H1 (cell line): ENCODE measurements at regions not wholly inside any gene's neighbourhood (a gene's known extent, or its start where the extent isn't known, plus 50 kb on each side); places are given as distances from the start of the nearest gene placed in this dataset.

Source experiments
- CTCF ChIA-PET: fragments of 300-600 bp; sonication (Branson Sonifier 250); formaldehyde crosslinking; loops from one replicate; lab custom pipeline; 2021; ENCODE audit not compliant: partially characterized antibody; lab: Charles Lee
- POLR2A ChIA-PET: fragments of 300-600 bp; sonication (Branson Sonifier 250); formaldehyde crosslinking; loops from one replicate; lab custom pipeline; 2021; ENCODE audit warnings: inconsistent platforms; ENCODE audit not compliant: partially characterized antibody; lab: Charles Lee
- DNase-seq, 2 experiments: peaks; one replicate each; pipeline versions ENCODE4 v3.0.0 to v3.0.0-alpha.2; 2010 to 2022; ENCODE audit warnings: low spot score in 2 of 2, low read depth in 1 of 2, mixed read lengths in 1 of 2
- FAIRE-seq: peaks from 2 replicates; lab custom pipeline; 2011; peaks lifted over from hg19 to GRCh38; lab: Jason Lieb, UNC
- H2AFZ ChIP-seq: 2 replicates; pipeline ENCODE4 v1.8.1; 2012; ENCODE audit warnings: low read length, inconsistent platforms
- H2AK5ac ChIP-seq: 2 replicates; pipeline ENCODE4 v1.6.1; 2013; ENCODE audit warnings: low read depth, low read length
- H2BK120ac ChIP-seq: replicated peaks from 2 replicates; pipeline ENCODE3; 2013; ENCODE audit warnings: low read depth, low read length, inconsistent platforms
- H2BK12ac ChIP-seq: 2 replicates; pipeline ENCODE4 v1.6.1; 2013; ENCODE audit warnings: low read depth, low read length
- H2BK15ac ChIP-seq: 2 replicates; pipeline ENCODE4 v1.6.1; 2013; ENCODE audit warnings: low read length
- H2BK20ac ChIP-seq: 2 replicates; pipeline ENCODE4 v1.6.1; 2013; ENCODE audit warnings: low read length
- H2BK5ac ChIP-seq: 2 replicates; pipeline ENCODE4 v1.6.1; 2013; ENCODE audit warnings: low read depth, low read length
- H3K14ac ChIP-seq: 2 replicates; pipeline ENCODE4 v1.6.1; 2013; ENCODE audit warnings: inconsistent platforms; ENCODE audit not compliant: insufficient read length
- H3K18ac ChIP-seq: 2 replicates; pipeline ENCODE4 v1.6.1; 2013; ENCODE audit warnings: low read length; ENCODE audit errors: extremely low read depth
- H3K23ac ChIP-seq: 2 replicates; pipeline ENCODE4 v1.6.1; 2013; ENCODE audit warnings: inconsistent platforms; ENCODE audit not compliant: insufficient read length
- H3K23me2 ChIP-seq: 2 replicates; pipeline ENCODE4 v1.6.1; 2013; ENCODE audit warnings: low read depth, low read length
- H3K27ac ChIP-seq: 2 replicates; pipeline ENCODE4 v1.6.1; 2011; ENCODE audit warnings: low read depth, low read length, inconsistent platforms
- H3K27me3 ChIP-seq, 4 experiments: replicated peaks in 1 of 4; 1 replicate in 1 of 4; 2 replicates in 3 of 4; pipeline versions ENCODE4 v1.6.1 to v1.8.1; 2011 to 2013; ENCODE audit warnings: low read length in 3 of 4, mild to moderate bottlenecking in 3 of 4, inconsistent platforms in 2 of 4, mixed read lengths in 2 of 4, moderate library complexity in 1 of 4; ENCODE audit not compliant: control insufficient read depth in 3 of 4, insufficient read depth in 3 of 4; ENCODE audit errors: extremely low read depth in 1 of 4
- H3K36me3 ChIP-seq, 4 experiments: 2 replicates each; pipeline versions ENCODE4 v1.6.1 to v1.8.1; 2011 to 2013; ENCODE audit warnings: mild to moderate bottlenecking in 4 of 4, low read length in 3 of 4, moderate library complexity in 2 of 4, control low read depth in 1 of 4, inconsistent platforms in 1 of 4; ENCODE audit not compliant: insufficient read depth in 4 of 4, control insufficient read depth in 2 of 4
- H3K4ac ChIP-seq: replicated peaks from 2 replicates; pipeline ENCODE3; 2013; ENCODE audit warnings: low read length, low read depth, mixed read lengths, inconsistent platforms; ENCODE audit not compliant: insufficient read length
- H3K4me1 ChIP-seq, 4 experiments: replicated peaks in 1 of 4; 1 replicate in 1 of 4; 2 replicates in 3 of 4; pipeline versions ENCODE4 v1.6.1 to v1.8.1; 2011 to 2013; ENCODE audit warnings: low read length in 3 of 4, inconsistent platforms in 2 of 4, mixed read lengths in 1 of 4; ENCODE audit not compliant: insufficient read depth in 4 of 4, control insufficient read depth in 3 of 4
- H3K4me2 ChIP-seq, 2 experiments: 2 replicates each; pipeline versions ENCODE4 v1.6.1 to v1.8.1; 2011 to 2013; ENCODE audit warnings: low read depth in 2 of 2, low read length in 2 of 2, control low read depth in 1 of 2, inconsistent platforms in 1 of 2, mild to moderate bottlenecking in 1 of 2; ENCODE audit not compliant: insufficient read depth in 1 of 2
- H3K4me3 ChIP-seq, 4 experiments: fragments of 200-600, 300-600 bp in 1 of 4; sonication (generic), shearing (Covaris generic), sonication (Bioruptor Twin) in 1 of 4; 2 replicates each; pipeline versions ENCODE4 v1.5.1 to v1.8.1; 2011 to 2016; ENCODE audit warnings: low read length in 4 of 4, low read depth in 3 of 4, control low read depth in 2 of 4, inconsistent platforms in 2 of 4, mild to moderate bottlenecking in 2 of 4, mixed read lengths in 1 of 4, moderate library complexity in 1 of 4; ENCODE audit not compliant: insufficient read depth in 2 of 4; ENCODE audit errors: extremely low read depth in 1 of 4
- H3K56ac ChIP-seq: replicated peaks from 2 replicates; pipeline ENCODE3; 2013; ENCODE audit warnings: low read depth, mild to moderate bottlenecking, mixed read lengths, low read length, inconsistent platforms; ENCODE audit not compliant: insufficient read length
- H3K79me1 ChIP-seq: 2 replicates; pipeline ENCODE4 v1.6.1; 2013; ENCODE audit warnings: low read depth, low read length, control low read depth
- H3K79me2 ChIP-seq, 2 experiments: 2 replicates each; pipeline versions ENCODE4 v1.6.1 to v1.8.1; 2012 to 2013; ENCODE audit warnings: low read length in 2 of 2, mild to moderate bottlenecking in 2 of 2, inconsistent platforms in 1 of 2; ENCODE audit not compliant: insufficient read depth in 2 of 2, control insufficient read depth in 1 of 2
- H3K9ac ChIP-seq, 4 experiments: replicated peaks in 1 of 4; 1 replicate in 1 of 4; 2 replicates in 3 of 4; pipeline versions ENCODE4 v1.6.1 to v1.8.1; 2011 to 2013; ENCODE audit warnings: low read depth in 3 of 4, low read length in 3 of 4, control low read depth in 2 of 4, mild to moderate bottlenecking in 2 of 4, moderate library complexity in 2 of 4, inconsistent platforms in 1 of 4; ENCODE audit errors: extremely low read depth in 1 of 4
- H3K9me3 ChIP-seq, 2 experiments: 2 replicates each; pipeline versions ENCODE4 v1.6.1 to v1.8.1; 2012 to 2013; ENCODE audit warnings: mild to moderate bottlenecking in 2 of 2, moderate library complexity in 2 of 2, control low read depth in 1 of 2, inconsistent platforms in 1 of 2, low read depth in 1 of 2, low read length in 1 of 2, mixed read lengths in 1 of 2; ENCODE audit not compliant: insufficient read depth in 2 of 2
- H4K20me1 ChIP-seq, 2 experiments: replicated peaks in 1 of 2; 2 replicates each; pipeline versions ENCODE3 to v1.8.1; 2011 to 2013; ENCODE audit warnings: inconsistent platforms in 2 of 2, low read length in 2 of 2, mild to moderate bottlenecking in 1 of 2; ENCODE audit not compliant: insufficient read depth in 2 of 2, control insufficient read depth in 1 of 2
- H4K5ac ChIP-seq: 2 replicates; pipeline ENCODE4 v1.6.1; 2013; ENCODE audit warnings: low read length, low read depth, mixed read lengths, inconsistent platforms; ENCODE audit not compliant: insufficient read length
- H4K8ac ChIP-seq: 2 replicates; pipeline ENCODE4 v1.8.0; 2013; ENCODE audit warnings: mild to moderate bottlenecking, moderate library complexity, low read length, inconsistent platforms; ENCODE audit not compliant: insufficient read depth; ENCODE audit errors: extremely low read depth
- H4K91ac ChIP-seq: replicated peaks from 2 replicates; pipeline ENCODE3; 2013; ENCODE audit warnings: low read length, mixed read lengths, inconsistent platforms; ENCODE audit not compliant: insufficient read length
- ATF3 ChIP-seq: IDR thresholded peaks from 2 replicates; pipeline ENCODE4 v1.6.1; 2011; ENCODE audit warnings: low read depth, mild to moderate bottlenecking, low read length; ENCODE audit not compliant: insufficient read depth
- CBX5 ChIP-seq: fragments of 300-800, 300-1000 bp; sonication (generic); IDR thresholded peaks from 2 replicates; pipeline ENCODE4 v1.7.1; 2016; ENCODE audit warnings: antibody characterized with exemption, low read length, low read depth
- CBX8 ChIP-seq: fragments of 300-800, 300-1000 bp; sonication (generic); IDR thresholded peaks from 2 replicates; pipeline ENCODE4 v1.7.1; 2016; ENCODE audit warnings: low read depth, low read length, borderline replicate concordance
- CHD1 ChIP-seq: IDR thresholded peaks from 2 replicates; pipeline ENCODE4 v1.6.1; 2012; ENCODE audit warnings: low read depth, low read length, improper control_type of control experiment
- GABPA ChIP-seq: IDR thresholded peaks from 2 replicates; pipeline ENCODE4 v1.6.1; 2011; ENCODE audit warnings: mild to moderate bottlenecking, low read length, moderate library complexity, borderline replicate concordance; ENCODE audit not compliant: insufficient read depth
- JUN ChIP-seq: IDR thresholded peaks from 2 replicates; pipeline ENCODE4 v1.6.1; 2011; ENCODE audit warnings: low read depth, mild to moderate bottlenecking, improper control_type of control experiment, low read length
- POU5F1 ChIP-seq: IDR thresholded peaks from 2 replicates; pipeline ENCODE4 v1.6.1; 2011; ENCODE audit warnings: low read depth, mild to moderate bottlenecking, low read length, moderate library complexity
- RFX5 ChIP-seq: IDR thresholded peaks from 2 replicates; pipeline ENCODE4 v1.6.1; 2011; ENCODE audit warnings: low read depth, low read length, improper control_type of control experiment, borderline replicate concordance
- RXRA ChIP-seq: IDR thresholded peaks from 2 replicates; pipeline ENCODE4 v1.6.1; 2011; ENCODE audit warnings: low read depth, mild to moderate bottlenecking, low read length, moderate library complexity; ENCODE audit not compliant: insufficient read depth
- SIN3A ChIP-seq, 2 experiments: IDR thresholded peaks in 1 of 2; conservative IDR thresholded peaks in 1 of 2; 2 replicates each; pipeline ENCODE4 v1.6.1; 2011 to 2012; ENCODE audit warnings: low read length in 2 of 2, improper control_type of control experiment in 1 of 2, low read depth in 1 of 2, mild to moderate bottlenecking in 1 of 2
- SIX5 ChIP-seq: IDR thresholded peaks from 2 replicates; pipeline ENCODE4 v1.6.1; 2011; ENCODE audit warnings: mild to moderate bottlenecking, low read depth, low read length
- YY1 ChIP-seq: IDR thresholded peaks from 2 replicates; pipeline ENCODE4 v1.6.1; 2011; ENCODE audit warnings: low read depth, mild to moderate bottlenecking, low read length
- ZNF274 ChIP-seq: IDR thresholded peaks from 2 replicates; pipeline ENCODE4 v1.7.0; 2012; ENCODE audit warnings: low read length, borderline replicate concordance; ENCODE audit errors: extremely low read depth
- WGBS, 2 experiments: shearing (Covaris generic) in 1 of 2; methylation state at CpG; one replicate each; pipeline versions ENCODE4 v1.1.6 to v1.1.7; 2013 to 2015; ENCODE audit warnings: low lambda C conversion rate in 2 of 2, mixed read lengths in 2 of 2, inconsistent platforms in 1 of 2, low coverage in 1 of 2, missing lambda C conversion rate in 1 of 2; ENCODE audit not compliant: insufficient replicate concordance in 2 of 2, insufficient coverage in 1 of 2, insufficient read length in 1 of 2; ENCODE audit errors: extremely low coverage in 1 of 2, missing lambda C conversion rate in 1 of 2; 5-methylcytosine and 5-hydroxymethylcytosine counted together
- TF ChIP-seq, protein P1 (sequence below): IDR thresholded peaks from 2 replicates; pipeline ENCODE4 v1.6.1; 2012; ENCODE audit warnings: inconsistent platforms

- FAIRE-seq (no peak), DNase-seq (no peak)
- H4K91ac ChIP-seq, result no peak overlapping the region
- no peaks in the 10 kb centered on the region for H3K23me2 ChIP-seq
- H3K79me2 ChIP-seq, result no peaks in the 10 kb centered on the region
- H3K14ac ChIP-seq, result no peak overlapping the region
- H3K36me3 ChIP-seq, result no peaks in the 10 kb centered on the region
- H3K9me3 ChIP-seq, result no peaks in the 10 kb centered on the region; a peak in 1 of 4 replicates
- no peak overlapping the region for H2BK20ac ChIP-seq
- no peak overlapping the region for H3K23ac ChIP-seq
- no peaks in the 10 kb centered on the region for H3K4me1 ChIP-seq
- no peaks in the 10 kb centered on the region for H3K79me1 ChIP-seq
- no peak overlapping the region for H3K27ac ChIP-seq
- no peak overlapping the region for H3K9ac ChIP-seq
- H2AFZ ChIP-seq, result no peak overlapping the region
- no peak overlapping the region for H3K4me2 ChIP-seq
- 94% methylated on average over 4 of the region's 4 CpGs; no CpG with 5 or more reads in 1 of the 2 experiments for WGBS, 2 experiments
- ChIA-PET CTCF (interaction anchor here (0.9 kb wide), 1 partner anchor 41 kb away, joined by 3 read pairs; no protein-coding TSS in a partner anchor), POLR2A (no interaction called here)
- no peaks in the 10 kb centered on the region for H3K27me3 ChIP-seq
- H2BK12ac ChIP-seq, result no peak overlapping the region
- H2AK5ac ChIP-seq, result no peak overlapping the region
- no peaks in the 10 kb centered on the region for H4K20me1 ChIP-seq
- TF ChIP-seq CBX8 (no peak), SIN3A (conservative IDR thresholded peaks at IDR 0.05 in 1 of 2, IDR thresholded peaks at IDR 0.05 in 1 of 2; ENCODE audit: low read depth in 1 of 2, low read length in 2 of 2) (no peak), ZNF274 (no peak), RXRA (no peak), RFX5 (no peak), CHD1 (no peak), CBX5 (no peak), YY1 (no peak), ATF3 (no peak), SIX5 (no peak), GABPA (no peak), POU5F1 (no peak), JUN (no peak)
- TF ChIP-seq, protein P1, sequence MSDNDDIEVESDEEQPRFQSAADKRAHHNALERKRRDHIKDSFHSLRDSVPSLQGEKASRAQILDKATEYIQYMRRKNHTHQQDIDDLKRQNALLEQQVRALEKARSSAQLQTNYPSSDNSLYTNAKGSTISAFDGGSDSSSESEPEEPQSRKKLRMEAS, result no peak
- H4K5ac ChIP-seq, result no peak overlapping the region
- H3K18ac ChIP-seq, result no peak overlapping the region
- no peak overlapping the region for H3K56ac ChIP-seq
- no peak overlapping the region for H3K4ac ChIP-seq
- no peak overlapping the region for H2BK120ac ChIP-seq
- no peak overlapping the region for H4K8ac ChIP-seq
- no peak overlapping the region for H2BK5ac ChIP-seq
- no peak overlapping the region for H2BK15ac ChIP-seq
- H3K4me3 ChIP-seq, result no peak overlapping the region
Measured at GRCh38 chr3:152646004-152646403, 188.9 kb upstream of the P2RY1 start.
